ENCODE measurements at regions not wholly inside any gene's neighbourhood (a gene's known extent, or its start where the extent isn't known, plus 50 kb on each side); places are given as distances from the start of the nearest gene placed in this dataset.
"Not testable (repeated sequence)": the region's sequence is repeated elsewhere in the genome, so short reads cannot be mapped to it uniquely, and the experiment has no call there.

DNA sequence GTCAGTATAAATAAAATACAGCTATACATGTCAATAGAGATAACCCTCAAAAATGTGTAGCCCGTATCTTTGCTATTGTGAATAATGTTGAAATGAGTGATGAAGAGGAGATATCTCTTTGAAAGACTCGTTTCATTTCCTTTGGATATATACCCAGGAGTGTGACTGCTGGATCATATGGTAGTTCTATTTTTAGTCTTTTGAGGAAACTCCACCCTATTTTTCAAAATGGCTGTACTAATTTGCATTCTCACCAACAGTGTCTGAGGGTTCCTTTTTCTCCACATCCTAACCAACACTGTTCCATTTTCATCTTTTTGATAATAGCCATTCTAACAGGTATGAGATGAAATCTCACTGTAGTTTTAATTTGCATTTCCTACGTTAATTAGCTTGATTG, 237.5 kb upstream of the GBE1 start:
- no peak for DNase-seq

- DNase-seq, result no peak
Observed at GRCh38 chr3:81998139-81998755, 236.8 kb upstream of the GBE1 start.

GRCh38 chr3:81997390-81997789, 235.9 kb upstream of the GBE1 start:
- DNase-seq, result no peak

DNA sequence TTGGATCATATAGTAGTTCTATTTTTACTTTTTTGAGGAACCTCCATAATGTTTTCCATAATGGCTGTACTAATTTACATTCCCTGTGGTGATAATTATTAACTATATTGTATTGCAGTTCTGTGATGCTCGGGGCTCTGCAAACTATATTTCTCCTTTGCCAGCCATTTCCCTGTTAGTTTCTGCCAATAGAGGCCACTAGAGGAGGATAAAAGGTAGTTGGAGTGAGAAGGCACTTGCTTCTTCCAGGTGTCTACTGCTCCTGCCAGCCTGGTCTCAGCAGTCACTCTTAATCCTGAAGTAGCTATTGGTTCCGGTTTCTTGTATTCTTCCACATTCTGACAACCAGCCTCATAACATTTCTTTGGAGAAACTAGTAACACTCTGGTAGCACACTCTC, 233.9 kb upstream of the GBE1 start:
- DNase-seq, result no peak

- no peak for DNase-seq
Observed at GRCh38 chr3:81989758-81990157, 228.3 kb upstream of the GBE1 start.

GRCh38 chr3:81989274-81989673, 227.8 kb upstream of the GBE1 start:
- no peak for DNase-seq

GRCh38 chr3:81987412-81987811, 226.0 kb upstream of the GBE1 start:
- DNase-seq, result not testable (repeated sequence)

DNA sequence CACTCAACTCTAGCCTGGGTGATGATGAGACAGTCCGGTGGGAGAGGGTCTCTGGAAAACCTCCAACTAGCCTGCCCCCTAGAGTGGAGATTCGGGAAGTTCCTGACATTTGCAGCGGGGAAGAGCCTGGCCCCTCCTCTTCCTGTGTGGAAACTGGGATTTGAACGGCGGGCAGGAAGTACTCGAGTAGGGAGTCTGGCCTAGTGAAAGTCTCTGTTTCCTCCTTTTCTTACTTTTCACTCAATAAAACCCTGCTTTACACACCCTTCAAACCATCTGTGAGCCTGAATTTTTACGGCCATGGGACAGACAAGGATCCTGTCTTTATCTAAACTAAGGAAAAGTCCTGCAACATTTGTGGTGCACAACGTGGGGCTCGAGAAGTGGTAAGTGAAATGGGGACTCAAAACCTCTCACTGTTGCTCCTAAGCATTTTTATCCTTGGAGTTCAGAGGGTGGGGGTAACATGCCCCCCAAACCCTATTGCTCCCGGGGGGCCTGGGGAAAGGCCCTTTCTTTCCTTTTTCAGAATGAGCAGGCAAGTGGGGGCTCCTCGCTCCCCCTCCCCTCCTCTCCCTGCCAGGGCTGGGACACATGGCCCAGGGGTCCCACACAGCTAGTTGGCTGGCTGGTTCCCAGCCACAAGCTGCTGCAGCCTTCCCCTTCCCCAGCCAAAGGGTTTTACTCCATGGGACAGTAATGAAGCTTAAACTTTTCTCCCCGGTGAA, 224.7 kb upstream of the GBE1 start:
- DNase-seq, result no peak

DNA sequence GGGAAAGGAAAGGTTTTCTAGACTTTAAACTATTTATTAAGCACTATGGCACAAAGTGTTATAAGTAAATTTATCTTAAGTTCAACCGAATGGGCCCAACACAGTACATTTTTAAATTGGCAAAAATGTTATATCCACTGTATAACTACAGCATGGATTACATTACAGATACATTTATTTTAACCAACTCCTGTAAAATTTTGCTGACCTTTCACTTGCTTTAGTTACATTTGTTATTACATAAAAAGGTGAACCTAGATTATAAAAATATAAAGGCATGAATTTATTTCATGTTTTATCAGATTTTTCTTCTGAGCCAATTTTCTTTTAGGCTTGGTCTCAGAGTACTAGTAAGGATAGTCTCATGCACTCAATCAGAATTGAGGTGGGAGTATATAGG, 221.9 kb upstream of the GBE1 start:
- DNase-seq, result no peak

DNA sequence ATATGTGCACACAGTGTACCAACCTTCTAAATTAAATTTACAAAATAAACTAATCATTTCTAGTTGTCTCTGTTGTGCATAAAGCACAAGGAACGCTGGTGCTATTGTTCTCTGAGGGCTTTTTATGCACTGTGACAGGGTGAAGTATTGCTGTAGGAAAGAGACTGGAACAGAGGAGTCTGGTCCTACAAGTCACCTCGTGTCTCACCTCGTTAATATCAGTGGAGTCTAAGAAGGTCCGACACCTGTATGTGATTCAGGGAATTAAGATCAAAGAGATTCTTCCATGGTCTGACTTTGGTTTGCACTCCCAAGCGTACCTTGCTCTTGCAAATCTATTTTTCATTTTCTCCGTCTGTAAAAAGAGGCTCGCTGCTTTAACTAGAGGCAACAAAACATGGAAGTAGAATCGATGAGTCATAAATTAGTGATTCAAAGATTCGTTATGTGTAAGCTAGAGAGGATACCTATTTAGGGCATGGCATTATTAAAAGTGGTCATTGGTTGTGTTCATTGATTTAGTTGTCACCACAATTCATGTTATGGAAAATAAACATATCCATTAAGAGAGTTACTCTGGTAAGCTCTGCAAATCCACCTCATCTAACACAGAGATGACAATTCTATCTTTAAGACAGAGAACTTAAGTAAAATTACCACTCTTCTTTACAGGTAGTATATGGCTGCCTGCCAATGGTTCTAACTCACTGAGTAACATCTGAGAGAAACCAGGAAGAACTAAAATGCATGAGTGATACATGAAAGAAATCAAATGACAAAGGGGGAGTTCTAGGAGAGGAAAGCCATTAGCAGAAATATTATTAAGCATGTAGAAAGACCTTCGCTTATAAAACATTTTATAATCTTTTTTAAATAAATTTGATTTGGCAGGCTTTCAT, 219.4 kb upstream of the GBE1 start:
- no peak for DNase-seq

- DNase-seq, result no peak
Observed at GRCh38 chr3:81974751-81975150, 213.3 kb upstream of the GBE1 start.

DNA sequence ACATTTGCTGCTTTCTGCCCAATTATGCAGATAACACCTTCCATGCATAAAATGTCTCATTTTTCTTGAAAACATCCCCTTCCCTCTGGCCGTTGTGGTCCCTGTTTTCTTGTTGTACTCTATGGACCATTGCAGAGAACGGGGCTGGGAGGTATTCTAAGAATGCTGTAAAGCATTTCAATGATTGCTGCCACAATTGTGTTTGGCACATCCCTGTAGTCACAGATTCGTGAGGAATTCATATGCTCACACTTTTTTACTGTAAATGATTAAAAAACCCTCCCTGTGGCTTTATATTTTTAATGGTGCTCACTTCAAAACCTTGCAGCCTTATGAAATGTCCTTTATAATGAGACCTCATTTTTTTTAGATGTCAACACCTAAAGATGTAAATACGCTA, 207.2 kb upstream of the GBE1 start:
- DNase-seq, result no peak

DNA sequence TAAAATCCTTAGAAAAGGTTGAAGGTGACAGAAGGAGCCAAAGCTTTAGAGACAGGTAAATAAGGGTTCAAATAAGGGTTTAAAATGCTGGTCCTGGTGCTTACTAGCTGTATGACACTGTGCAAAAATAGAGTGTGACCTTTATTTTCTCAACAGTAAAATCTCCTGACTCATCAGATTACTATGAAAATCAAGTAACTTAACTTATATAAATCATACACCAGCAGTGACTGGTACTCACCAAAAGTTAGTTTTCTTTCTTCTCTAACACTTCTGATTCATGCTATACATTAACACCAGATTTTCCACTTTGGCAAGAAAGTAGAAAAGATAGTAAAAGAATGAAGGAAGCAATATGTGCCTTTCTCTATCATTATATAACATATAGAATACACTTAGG, 205.9 kb upstream of the GBE1 start:
- no peak for DNase-seq

GRCh38 chr3:81965696-81966095, 204.3 kb upstream of the GBE1 start:
- DNase-seq, result no peak

DNA sequence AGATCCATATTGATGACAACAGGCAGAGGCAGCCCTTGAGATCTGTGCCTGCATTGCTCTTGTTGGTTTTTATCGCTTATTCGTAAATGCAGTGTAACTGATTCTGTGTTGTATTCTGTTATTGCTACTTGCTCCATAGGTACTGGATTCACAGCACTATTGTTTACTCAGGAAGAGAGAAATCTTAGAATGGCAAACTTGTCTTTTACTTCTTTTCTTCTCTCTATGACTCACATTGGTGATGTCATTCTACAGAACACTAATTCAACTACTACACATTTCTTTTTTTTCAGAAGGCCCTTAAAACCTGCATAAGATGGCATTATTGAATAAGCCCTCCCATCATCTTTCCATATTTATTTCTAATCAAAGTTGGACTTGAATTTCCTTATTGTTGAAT, 201.0 kb upstream of the GBE1 start:
- DNase-seq, result no peak

GRCh38 chr3:81958972-81959640, 197.7 kb upstream of the GBE1 start:
- DNase-seq, result no peak

DNA sequence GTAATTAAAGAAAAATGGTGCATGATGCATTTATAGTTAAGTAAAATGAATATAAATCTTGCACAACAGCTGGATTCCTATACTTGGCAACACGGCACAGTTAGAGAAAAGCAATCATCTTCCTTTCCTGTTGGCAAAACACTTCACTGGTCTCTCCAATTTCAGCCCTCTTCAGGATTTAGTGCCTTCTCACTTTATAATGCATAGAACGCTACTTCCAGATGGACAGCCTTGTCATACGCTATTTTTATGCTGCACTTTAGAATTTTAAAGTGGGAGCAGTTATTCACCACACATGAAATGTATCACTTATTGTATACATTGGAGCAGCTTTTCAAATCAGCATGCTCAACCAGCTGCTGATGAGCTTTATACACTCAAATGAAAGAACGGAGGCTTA, 194.4 kb upstream of the GBE1 start:
- no peak for DNase-seq

GRCh38 chr3:81953111-81953510, 191.7 kb upstream of the GBE1 start:
- DNase-seq, result no peak

- no peak for DNase-seq
Observed at GRCh38 chr3:81952141-81952540, 190.7 kb upstream of the GBE1 start.

DNA sequence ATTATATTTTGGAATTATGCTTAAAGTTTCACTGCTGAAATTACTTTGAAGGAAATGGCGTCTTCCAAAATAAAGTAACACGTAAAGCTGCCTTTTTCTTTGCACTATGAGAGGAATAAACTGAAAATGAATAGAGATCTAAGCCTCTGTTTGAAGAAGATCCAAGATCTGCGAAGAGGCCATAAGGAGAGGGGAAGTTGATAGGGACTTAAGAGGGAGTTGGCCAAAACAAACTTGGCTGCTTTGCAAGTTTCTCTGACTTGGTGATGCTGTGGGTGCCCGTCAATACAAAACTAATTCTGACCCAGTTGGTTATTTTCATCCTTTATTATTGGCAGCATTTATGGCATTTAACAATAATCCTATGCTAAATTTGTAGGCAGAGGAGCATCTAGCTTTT, 190.2 kb upstream of the GBE1 start:
- no peak for DNase-seq

DNA sequence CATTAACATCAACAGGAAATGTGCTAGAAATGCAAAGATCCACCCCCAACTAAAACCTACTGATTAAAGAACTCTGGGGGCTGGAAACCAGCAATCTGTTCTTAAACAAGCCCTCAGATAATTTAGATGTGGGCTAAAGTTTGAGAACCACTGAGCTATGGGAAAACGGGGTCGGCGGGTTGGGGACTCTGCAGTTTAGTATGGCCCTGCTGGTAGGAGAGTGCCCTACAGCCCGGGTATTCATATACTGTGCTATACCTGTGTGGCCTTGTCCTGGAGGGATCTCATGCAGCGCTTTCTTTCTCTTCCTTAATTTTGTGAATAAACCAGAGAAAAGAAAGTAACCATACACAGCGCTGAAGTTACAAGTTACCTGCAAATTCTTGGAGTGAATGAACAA, 189.7 kb upstream of the GBE1 start:
- DNase-seq, result no peak

GRCh38 chr3:81947359-81947758, 185.9 kb upstream of the GBE1 start:
- no peak for DNase-seq

GRCh38 chr3:81938681-81939080, 177.2 kb upstream of the GBE1 start:
- DNase-seq, result no peak

Data from activated CD4-positive, CD25-positive, alpha-beta regulatory T cell (primary cell).